ENCODE measurements at regions not wholly inside any gene's neighbourhood (a gene's known extent, or its start where the extent isn't known, plus 50 kb on each side); places are given as distances from the start of the nearest gene placed in this dataset.

GRCh38 chr12:4026517-4026916 lies 153.3 kb upstream of the PARP11 start:
- no peak for DNase-seq (ENCODE audit: low read depth in 2 of 2, low spot score in 1 of 2)

GRCh38 chr12:4026020-4026358 lies 152.8 kb upstream of the PARP11 start:
- no peak for DNase-seq (ENCODE audit: low read depth in 2 of 2, low spot score in 1 of 2)

- DNase-seq (ENCODE audit: low read depth in 2 of 2, low spot score in 1 of 2) = no peak
These were observed 152.2 kb upstream of the PARP11 start for GRCh38 chr12:4025181-4026019.

- DNase-seq (ENCODE audit: low read depth in 2 of 2, low spot score in 1 of 2) = no peak
These were observed 151.5 kb upstream of the PARP11 start for GRCh38 chr12:4024701-4025100.

GRCh38 chr12:4015225-4016091 lies 142.3 kb upstream of the PARP11 start:
- no peak for DNase-seq (ENCODE audit: low read depth in 2 of 2, low spot score in 1 of 2)

- DNase-seq (ENCODE audit: low read depth in 2 of 2, low spot score in 1 of 2) = no peak
These were observed 141.6 kb upstream of the PARP11 start for GRCh38 chr12:4014858-4015224.

- no peak for DNase-seq (ENCODE audit: low read depth in 2 of 2, low spot score in 1 of 2)
These were observed 141.2 kb upstream of the PARP11 start for GRCh38 chr12:4014444-4014843.

GRCh38 chr12:4012977-4013968 lies 140.1 kb upstream of the PARP11 start:
- DNase-seq (ENCODE audit: low read depth in 2 of 2, low spot score in 1 of 2) = no peak

GRCh38 chr12:4012073-4012472 lies 138.9 kb upstream of the PARP11 start:
- no peak for DNase-seq (ENCODE audit: low read depth in 2 of 2, low spot score in 1 of 2)

GRCh38 chr12:4011597-4011996 lies 138.4 kb upstream of the PARP11 start:
- no peak for DNase-seq (ENCODE audit: low read depth in 2 of 2, low spot score in 1 of 2)

GRCh38 chr12:4009979-4010704 lies 136.9 kb upstream of the PARP11 start:
- DNase-seq (ENCODE audit: low read depth in 2 of 2, low spot score in 1 of 2) = no peak

- DNase-seq (ENCODE audit: low read depth in 2 of 2, low spot score in 1 of 2) = no peak
These were observed 133.5 kb upstream of the PARP11 start for GRCh38 chr12:4006743-4007142.

GRCh38 chr12:4005851-4006430 lies 132.7 kb upstream of the PARP11 start:
- DNase-seq (ENCODE audit: low read depth in 2 of 2, low spot score in 1 of 2) = no peak

GRCh38 chr12:4003576-4003975 lies 130.4 kb upstream of the PARP11 start:
- no peak for DNase-seq (ENCODE audit: low read depth in 2 of 2, low spot score in 1 of 2)

- DNase-seq (ENCODE audit: low read depth in 2 of 2, low spot score in 1 of 2) = no peak
These were observed 129.4 kb upstream of the PARP11 start for GRCh38 chr12:4002601-4003000.

- no peak for DNase-seq (ENCODE audit: low read depth in 2 of 2, low spot score in 1 of 2)
These were observed 128.6 kb upstream of the PARP11 start for GRCh38 chr12:4001841-4002240.

GRCh38 chr12:4001031-4001430 lies 127.8 kb upstream of the PARP11 start:
- no peak for DNase-seq (ENCODE audit: low read depth in 2 of 2, low spot score in 1 of 2)

GRCh38 chr12:3999904-4000303 lies 126.7 kb upstream of the PARP11 start:
- no peak for DNase-seq (ENCODE audit: low read depth in 2 of 2, low spot score in 1 of 2)

GRCh38 chr12:3998968-3999792 lies 126.0 kb upstream of the PARP11 start:
- no peak for DNase-seq (ENCODE audit: low read depth in 2 of 2, low spot score in 1 of 2)
